Chondrocyte (in vitro differentiated cells): ENCODE measurements at regions not wholly inside any gene's neighbourhood (a gene's known extent, or its start where the extent isn't known, plus 50 kb on each side); places are given as distances from the start of the nearest gene placed in this dataset.

Experiments
- DNase-seq: peaks from one replicate; pipeline ENCODE4 v3.0.0; 2021; ENCODE audit warnings: mixed read lengths, low spot score
- H3K27ac Mint-ChIP-seq: one replicate; pipeline ENCODE4 v1.8.0; 2021; ENCODE audit warnings: mild to moderate bottlenecking, moderate library complexity, mixed read lengths; ENCODE audit not compliant: unreplicated experiment
- H3K27me3 Mint-ChIP-seq: 2 replicates; pipeline ENCODE4 v1.8.0; 2021; ENCODE audit warnings: low read depth, mixed read lengths
- H3K36me3 Mint-ChIP-seq: 2 replicates; pipeline ENCODE4 v1.8.0; 2021; ENCODE audit warnings: low read depth, mixed read lengths
- H3K4me1 Mint-ChIP-seq: 2 replicates; pipeline ENCODE4 v1.8.0; 2021; ENCODE audit warnings: low read depth, mild to moderate bottlenecking, mixed read lengths
- H3K4me3 Mint-ChIP-seq: one replicate; pipeline ENCODE4 v1.8.0; 2021; ENCODE audit warnings: mild to moderate bottlenecking, moderate library complexity, mixed read lengths; ENCODE audit not compliant: unreplicated experiment
- H3K9me3 Mint-ChIP-seq: 2 replicates; pipeline ENCODE4 v1.8.0; 2021; ENCODE audit warnings: low read depth, mixed read lengths
- CTCF ChIP-seq: fragments of 200-600 bp; sonication (generic); IDR thresholded peaks from 2 replicates; pipeline ENCODE4 v1.5.0; 2021; ENCODE audit warnings: antibody characterized with exemption, mild to moderate bottlenecking, moderate library complexity

- Mint-ChIP-seq H3K4me1 (no peaks in the 10 kb centered on the region), H3K4me3 (no peak overlapping the region), H3K27me3 (no peaks in the 10 kb centered on the region), H3K9me3 (peaks cover 15% of the 10 kb centered on the region), H3K27ac (no peak overlapping the region), H3K36me3 (no peaks in the 10 kb centered on the region)
- no peak for DNase-seq
- TF ChIP-seq CTCF: no peak
Measured at GRCh38 chr14:84777356-84777755, 752.6 kb upstream of the FLRT2 start.

GRCh38 chr14:84782902-84783301 lies 747.0 kb upstream of the FLRT2 start:
- Mint-ChIP-seq H3K9me3 (peaks cover 12% of the 10 kb centered on the region), H3K4me1 (peaks cover 12% of the 10 kb centered on the region), H3K27ac (no peak overlapping the region), H3K36me3 (peaks cover 2% of the 10 kb centered on the region), H3K4me3 (no peak overlapping the region), H3K27me3 (no peaks in the 10 kb centered on the region)
- DNase-seq: no peak
- TF ChIP-seq CTCF: no peak

DNA sequence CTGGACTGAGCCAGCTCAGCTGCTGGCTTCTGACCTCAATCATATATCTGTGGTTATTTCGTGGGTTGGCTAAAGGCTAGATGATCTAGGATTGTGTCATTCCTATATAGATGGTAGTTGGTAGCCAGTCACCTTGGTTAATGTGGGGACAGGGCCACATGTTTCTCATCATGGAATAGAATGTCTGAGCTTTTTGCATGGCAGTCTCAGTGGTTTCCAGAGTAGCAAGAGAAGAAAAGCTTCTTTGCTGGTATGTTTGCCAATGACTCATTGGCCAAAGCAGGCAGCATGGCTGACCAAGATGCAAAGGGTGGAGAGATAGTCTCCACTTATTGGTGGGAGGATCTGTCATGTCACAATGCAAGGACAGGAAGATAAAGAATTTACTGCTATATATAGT lies 746.4 kb upstream of the FLRT2 start:
- no peak for DNase-seq
- no peaks in the 10 kb centered on the region for H3K27me3 Mint-ChIP-seq
- no peak for TF ChIP-seq CTCF
- peaks cover 12% of the 10 kb centered on the region for H3K9me3 Mint-ChIP-seq
- H3K4me1 Mint-ChIP-seq: peaks cover 12% of the 10 kb centered on the region
- H3K27ac Mint-ChIP-seq: no peak overlapping the region
- peaks cover 2% of the 10 kb centered on the region for H3K36me3 Mint-ChIP-seq
- H3K4me3 Mint-ChIP-seq: no peak overlapping the region

DNA sequence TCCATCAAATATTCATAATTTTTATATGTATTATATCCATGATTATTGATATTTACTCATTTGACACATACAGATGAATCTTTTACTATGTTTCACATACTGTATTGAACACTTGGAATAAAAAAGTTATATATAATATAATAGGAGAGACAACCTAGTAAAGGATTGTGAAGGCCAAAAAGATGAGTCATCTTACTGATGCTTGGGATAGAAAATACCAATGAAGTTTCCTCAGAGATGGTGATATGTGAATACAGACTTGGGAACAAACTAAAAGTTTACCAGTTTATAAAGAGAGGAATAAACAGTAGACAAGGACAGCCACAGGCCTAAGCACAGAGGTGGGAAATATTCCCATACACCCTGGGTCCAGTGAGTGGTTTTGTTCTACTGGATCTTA lies 743.9 kb upstream of the FLRT2 start:
- DNase-seq: no peak
- Mint-ChIP-seq H3K27me3 (no peaks in the 10 kb centered on the region), H3K9me3 (peaks cover 12% of the 10 kb centered on the region), H3K36me3 (peaks cover 2% of the 10 kb centered on the region), H3K4me3 (no peak overlapping the region), H3K27ac (no peak overlapping the region), H3K4me1 (peaks cover 12% of the 10 kb centered on the region)
- TF ChIP-seq CTCF: no peak

DNA sequence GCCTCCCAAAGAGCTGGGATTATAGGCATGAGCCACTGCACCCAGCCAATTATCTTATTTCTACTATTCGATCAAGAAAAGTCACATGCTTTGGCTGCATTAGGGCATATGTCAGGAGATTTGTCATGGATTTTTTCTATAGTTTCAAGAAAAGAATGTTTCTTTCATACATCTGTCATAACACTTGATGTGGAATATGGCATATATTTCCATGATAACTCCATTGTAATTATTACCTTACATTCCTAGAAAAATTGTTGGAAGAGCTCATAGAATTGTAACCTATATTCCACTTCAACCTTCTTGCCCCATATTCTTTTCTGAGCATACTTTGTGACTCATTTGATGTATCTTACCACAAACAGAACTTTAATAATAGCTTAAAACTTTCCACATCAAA lies 740.9 kb upstream of the FLRT2 start:
- no peak overlapping the region for H3K27ac Mint-ChIP-seq
- no peaks in the 10 kb centered on the region for H3K27me3 Mint-ChIP-seq
- H3K9me3 Mint-ChIP-seq: peaks cover 6% of the 10 kb centered on the region
- DNase-seq: no peak
- H3K36me3 Mint-ChIP-seq: peaks cover 2% of the 10 kb centered on the region
- H3K4me1 Mint-ChIP-seq: peaks cover 18% of the 10 kb centered on the region
- TF ChIP-seq CTCF: no peak
- no peak overlapping the region for H3K4me3 Mint-ChIP-seq
